GM12892 (cell line): ENCODE measurements at regions not wholly inside any gene's neighbourhood (a gene's known extent, or its start where the extent isn't known, plus 50 kb on each side); places are given as distances from the start of the nearest gene placed in this dataset.

Source experiments
- POLR2A ChIP-seq: IDR thresholded peaks from 2 replicates; pipeline ENCODE4 v1.6.1; 2011; ENCODE audit warnings: low read depth, low read length, control low read depth
- POLR2AphosphoS5 ChIP-seq: IDR thresholded peaks from 2 replicates; pipeline ENCODE4 v1.6.1; 2011; ENCODE audit warnings: low read depth, low read length, control low read depth
- TAF1 ChIP-seq: IDR thresholded peaks from 2 replicates; pipeline ENCODE4 v1.6.1; 2011; ENCODE audit warnings: low read depth, mild to moderate bottlenecking, control low read depth, low read length, borderline replicate concordance

GRCh38 chr10:118850418-118851061 lies 95.8 kb upstream of the CACUL1 start:
- TF ChIP-seq POLR2A = no peak
- no peak for TF ChIP-seq TAF1
- no peak for TF ChIP-seq POLR2AphosphoS5
